Duodenal mucosa (tissue), 2 donors: ENCODE measurements at regions not wholly inside any gene's neighbourhood (a gene's known extent, or its start where the extent isn't known, plus 50 kb on each side); places are given as distances from the start of the nearest gene placed in this dataset.

Source experiments
- H3K27ac ChIP-seq: one replicate; pipeline ENCODE4 v1.7.0; 2013; ENCODE audit warnings: low read depth, low read length
- H3K27me3 ChIP-seq, 2 donors: one replicate each; pipeline ENCODE4 v1.7.0; 2013; ENCODE audit warnings: low read length in 2 of 2, control low read depth in 1 of 2; ENCODE audit not compliant: insufficient read depth in 2 of 2, control insufficient read depth in 1 of 2
- H3K36me3 ChIP-seq, 2 donors: one replicate each; pipeline ENCODE4 v1.7.0; 2013; ENCODE audit warnings: low read length in 2 of 2, control low read depth in 1 of 2; ENCODE audit not compliant: insufficient read depth in 2 of 2, control insufficient read depth in 1 of 2
- H3K4me1 ChIP-seq, 2 donors: one replicate each; pipeline ENCODE4 v1.7.0; 2013; ENCODE audit warnings: low read length in 2 of 2, control low read depth in 1 of 2; ENCODE audit not compliant: insufficient read depth in 2 of 2, control insufficient read depth in 1 of 2
- H3K4me3 ChIP-seq, 2 donors: one replicate each; pipeline ENCODE4 v1.7.0; 2013; ENCODE audit warnings: low read length in 2 of 2, low read depth in 1 of 2
- H3K9ac ChIP-seq, 2 donors: one replicate each; pipeline ENCODE4 v1.7.0; 2013; ENCODE audit warnings: low read length in 2 of 2, low read depth in 1 of 2
- H3K9me3 ChIP-seq, 2 donors: one replicate each; pipeline ENCODE4 v1.7.0; 2013; ENCODE audit warnings: low read length in 2 of 2, control low read depth in 1 of 2; ENCODE audit not compliant: control insufficient read depth in 1 of 2

GRCh38 chr12:66733321-66733720, 54.4 kb upstream of the GRIP1 start:
- no peaks in the 10 kb centered on the region for H3K4me1 ChIP-seq
- no peaks in the 10 kb centered on the region for H3K36me3 ChIP-seq
- no peak overlapping the region for H3K27ac ChIP-seq
- no peak overlapping the region for H3K9ac ChIP-seq
- no peak overlapping the region for H3K4me3 ChIP-seq
- H3K27me3 ChIP-seq, result no peaks in the 10 kb centered on the region
- no peaks in the 10 kb centered on the region for H3K9me3 ChIP-seq

DNA sequence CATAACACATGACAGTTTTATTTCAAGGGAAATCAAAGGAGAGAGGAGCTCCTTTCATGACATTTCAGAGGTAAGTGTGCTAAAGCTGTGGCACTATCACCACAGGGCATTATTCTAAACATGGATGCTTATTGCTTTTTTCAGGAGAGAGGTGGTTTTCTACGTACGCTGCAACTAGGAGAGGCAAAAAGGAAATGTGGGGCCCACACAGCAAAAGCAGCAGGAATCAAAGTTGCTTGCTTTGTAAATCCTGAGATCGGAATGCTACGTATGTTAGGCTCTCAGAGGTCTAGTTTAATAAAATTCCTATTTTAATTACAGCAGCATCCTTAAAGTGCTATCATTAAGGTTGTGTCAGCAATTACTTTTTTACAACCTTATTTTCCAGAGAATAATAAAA, 55.0 kb upstream of the GRIP1 start:
- Histone ChIP-seq H3K9me3 (no peaks in the 10 kb centered on the region), H3K9ac (no peak overlapping the region), H3K27ac (no peak overlapping the region), H3K4me3 (no peak overlapping the region), H3K36me3 (no peaks in the 10 kb centered on the region), H3K4me1 (no peaks in the 10 kb centered on the region), H3K27me3 (no peaks in the 10 kb centered on the region)

DNA sequence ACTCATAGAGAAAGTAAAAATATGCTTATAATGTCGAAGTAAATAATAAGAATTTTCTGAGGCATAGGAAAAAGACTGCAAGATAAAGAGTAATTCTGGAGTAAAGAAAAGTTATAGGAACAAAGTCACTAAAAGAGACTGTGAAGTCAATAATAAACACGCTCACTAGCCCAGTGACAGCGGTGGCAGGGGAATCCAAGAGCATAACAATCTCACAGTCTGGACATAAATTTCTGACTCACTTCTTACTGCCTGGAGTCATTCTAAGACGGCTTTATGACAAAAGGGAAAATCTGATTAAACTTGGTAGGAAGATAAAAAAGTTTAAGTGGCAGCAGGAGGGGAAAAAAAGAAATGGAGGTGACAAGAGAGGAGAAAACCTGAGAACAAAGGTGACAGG, 56.4 kb upstream of the GRIP1 start:
- Histone ChIP-seq H3K9ac (no peak overlapping the region), H3K36me3 (no peaks in the 10 kb centered on the region), H3K4me1 (no peaks in the 10 kb centered on the region), H3K27ac (no peak overlapping the region), H3K27me3 (no peaks in the 10 kb centered on the region), H3K4me3 (no peak overlapping the region), H3K9me3 (no peaks in the 10 kb centered on the region)

- no peak overlapping the region for H3K27ac ChIP-seq
- no peaks in the 10 kb centered on the region for H3K27me3 ChIP-seq
- H3K9me3 ChIP-seq, result no peaks in the 10 kb centered on the region
- no peak overlapping the region for H3K9ac ChIP-seq
- no peaks in the 10 kb centered on the region for H3K4me1 ChIP-seq
- no peaks in the 10 kb centered on the region for H3K36me3 ChIP-seq
- no peak overlapping the region for H3K4me3 ChIP-seq
Measured at GRCh38 chr12:66736931-66737330, 58.1 kb upstream of the GRIP1 start.

DNA sequence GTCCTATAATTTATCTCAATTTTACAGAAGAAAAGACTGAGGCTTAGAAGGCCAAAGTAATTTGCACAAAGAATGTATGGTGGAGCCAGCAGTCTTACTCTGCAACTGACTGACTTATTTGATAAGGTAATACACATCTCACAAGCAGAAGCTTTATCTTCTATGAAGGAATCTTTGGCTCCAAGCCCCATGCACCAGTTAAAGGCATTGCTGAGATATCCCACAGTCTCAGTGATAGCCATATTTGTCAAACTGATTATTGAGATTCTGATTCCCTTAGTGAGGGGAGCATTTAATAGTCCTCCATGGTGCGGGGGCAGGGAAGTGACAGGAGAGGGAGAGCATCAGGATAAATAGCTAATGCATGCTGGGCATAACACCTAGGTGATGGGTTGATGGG, 60.4 kb upstream of the GRIP1 start:
- no peak overlapping the region for H3K27ac ChIP-seq
- H3K9ac ChIP-seq, result no peak overlapping the region
- no peaks in the 10 kb centered on the region for H3K4me1 ChIP-seq
- no peaks in the 10 kb centered on the region for H3K9me3 ChIP-seq
- H3K36me3 ChIP-seq, result no peaks in the 10 kb centered on the region
- no peaks in the 10 kb centered on the region for H3K27me3 ChIP-seq
- H3K4me3 ChIP-seq, result no peak overlapping the region

DNA sequence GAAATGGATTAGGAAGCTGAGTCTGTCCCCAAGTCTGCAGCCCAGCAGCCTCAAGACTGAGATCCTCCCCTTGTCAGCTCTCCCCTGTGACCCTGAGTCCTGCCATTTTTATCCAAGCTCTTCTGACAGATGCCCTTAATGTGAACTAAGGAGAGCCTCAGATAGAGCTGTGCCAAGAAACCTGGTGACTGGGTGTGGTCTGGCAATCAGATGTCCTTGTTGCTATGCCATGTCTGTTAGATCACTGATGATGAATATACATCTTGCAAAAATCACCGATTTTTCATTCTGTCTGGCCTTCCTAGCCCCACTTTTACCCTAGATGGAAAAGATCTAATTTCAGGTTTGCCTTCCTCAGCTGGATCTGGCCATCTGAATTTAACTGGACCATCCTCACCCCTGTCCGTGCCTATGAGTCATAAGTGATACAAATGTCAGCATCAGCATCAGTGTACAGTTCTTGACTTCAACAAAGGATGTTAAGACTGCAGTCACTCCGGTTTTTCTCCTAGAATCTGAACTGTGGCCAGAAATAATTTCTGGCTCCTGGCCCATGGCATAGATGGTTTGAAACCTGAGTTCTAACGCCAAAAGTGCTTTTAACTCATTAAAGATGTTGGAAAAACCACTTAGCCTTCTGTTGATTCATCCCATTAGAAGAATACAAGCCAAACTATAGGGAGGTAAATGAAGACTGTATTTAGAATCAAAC, 61.2 kb upstream of the GRIP1 start:
- Histone ChIP-seq H3K27ac (no peak overlapping the region), H3K27me3 (no peaks in the 10 kb centered on the region), H3K9ac (no peak overlapping the region), H3K4me1 (no peaks in the 10 kb centered on the region), H3K36me3 (no peaks in the 10 kb centered on the region), H3K9me3 (no peaks in the 10 kb centered on the region), H3K4me3 (no peak overlapping the region)

DNA sequence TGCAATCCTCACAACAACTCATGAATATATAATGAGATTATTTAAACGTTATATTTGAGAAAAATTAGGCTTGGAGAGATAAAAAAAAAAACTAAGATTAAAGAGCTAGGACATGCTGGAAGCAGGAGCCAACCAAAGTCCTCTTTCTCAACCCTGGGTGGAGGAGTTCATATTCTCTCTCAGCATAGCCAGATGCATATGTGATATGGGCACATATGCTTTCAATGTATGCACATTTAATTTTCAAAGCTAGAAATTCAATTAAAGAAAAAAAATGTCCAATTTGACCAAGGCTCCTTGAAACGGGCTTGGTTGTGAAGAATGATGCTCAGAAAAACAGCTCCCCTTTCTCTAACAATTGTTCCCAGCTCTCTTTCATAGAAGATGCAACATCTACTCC, 61.9 kb upstream of the GRIP1 start:
- Histone ChIP-seq H3K9me3 (no peaks in the 10 kb centered on the region), H3K4me1 (no peaks in the 10 kb centered on the region), H3K9ac (no peak overlapping the region), H3K36me3 (no peaks in the 10 kb centered on the region), H3K27ac (no peak overlapping the region), H3K27me3 (no peaks in the 10 kb centered on the region), H3K4me3 (no peak overlapping the region)

- H3K9ac ChIP-seq, result no peak overlapping the region
- no peaks in the 10 kb centered on the region for H3K36me3 ChIP-seq
- no peak overlapping the region for H3K4me3 ChIP-seq
- no peak overlapping the region for H3K27ac ChIP-seq
- H3K9me3 ChIP-seq, result no peaks in the 10 kb centered on the region
- no peaks in the 10 kb centered on the region for H3K4me1 ChIP-seq
- H3K27me3 ChIP-seq, result no peaks in the 10 kb centered on the region
Measured at GRCh38 chr12:66741919-66742318, 63.0 kb upstream of the GRIP1 start.

DNA sequence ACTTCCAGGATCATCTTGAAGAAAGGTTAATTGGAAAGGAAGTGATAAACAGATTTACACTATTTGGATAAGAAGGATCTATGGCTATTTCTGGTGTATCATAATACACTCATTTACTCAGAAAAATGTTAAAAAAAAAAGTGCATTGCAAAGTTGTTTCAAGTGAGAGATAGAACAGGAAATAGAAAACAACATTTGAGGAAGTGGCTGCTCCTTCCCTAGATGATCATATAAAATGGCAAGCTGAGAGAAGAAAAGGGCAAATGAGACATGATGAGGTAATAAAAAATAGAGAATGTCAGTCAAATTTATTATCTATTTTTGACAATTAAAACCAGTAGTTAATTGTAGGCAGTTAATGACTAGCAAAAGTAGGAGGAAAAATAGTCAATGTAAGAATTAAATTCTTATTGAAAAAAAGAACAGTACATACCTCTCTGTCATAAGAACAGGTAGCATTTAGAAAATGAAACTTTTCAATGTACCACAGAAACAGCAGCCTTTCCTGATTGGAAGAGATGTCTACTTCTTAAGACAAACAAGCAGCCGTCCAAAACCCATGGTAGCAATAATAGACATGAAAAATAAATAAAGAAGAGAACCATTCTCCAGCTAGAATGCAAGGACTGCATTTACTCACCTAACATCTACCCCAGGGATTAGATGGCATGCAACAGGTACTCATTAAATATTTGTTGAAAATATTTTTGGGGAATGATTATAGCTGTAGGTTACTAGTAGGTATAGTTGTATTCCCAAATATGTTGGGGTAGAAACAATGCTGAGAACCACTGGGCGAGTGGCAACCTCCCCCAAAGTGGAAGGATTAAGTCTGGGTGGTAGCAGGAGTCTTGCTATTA, 63.9 kb upstream of the GRIP1 start:
- H3K4me1 ChIP-seq, result no peaks in the 10 kb centered on the region
- no peaks in the 10 kb centered on the region for H3K9me3 ChIP-seq
- H3K4me3 ChIP-seq, result no peak overlapping the region
- H3K27me3 ChIP-seq, result no peaks in the 10 kb centered on the region
- H3K9ac ChIP-seq, result no peak overlapping the region
- H3K36me3 ChIP-seq, result no peaks in the 10 kb centered on the region
- no peak overlapping the region for H3K27ac ChIP-seq

DNA sequence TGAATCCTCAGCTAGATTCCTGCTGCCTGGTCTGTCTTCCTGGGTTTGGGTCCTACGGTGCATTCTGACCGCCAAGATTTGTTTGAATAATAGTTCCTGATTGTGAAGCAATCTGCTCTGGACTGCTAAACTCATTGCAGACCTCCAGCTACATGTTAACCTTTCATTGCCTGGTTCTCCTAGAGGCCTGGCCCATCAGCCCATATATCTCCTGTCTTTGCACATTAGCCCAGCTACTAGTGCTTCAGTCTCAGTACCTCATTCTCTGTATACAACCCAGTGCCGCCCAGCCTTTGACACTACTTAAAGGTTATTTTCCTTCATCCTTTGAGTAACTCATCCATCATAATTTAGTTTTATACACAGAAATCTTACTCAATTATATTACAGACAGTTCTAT, 65.6 kb upstream of the GRIP1 start:
- H3K9ac ChIP-seq, result no peak overlapping the region
- H3K4me3 ChIP-seq, result no peak overlapping the region
- no peaks in the 10 kb centered on the region for H3K36me3 ChIP-seq
- no peaks in the 10 kb centered on the region for H3K9me3 ChIP-seq
- H3K4me1 ChIP-seq, result no peaks in the 10 kb centered on the region
- no peaks in the 10 kb centered on the region for H3K27me3 ChIP-seq
- no peak overlapping the region for H3K27ac ChIP-seq
